ENCODE measurements at regions not wholly inside any gene's neighbourhood (a gene's known extent, or its start where the extent isn't known, plus 50 kb on each side); places are given as distances from the start of the nearest gene placed in this dataset.

DNA sequence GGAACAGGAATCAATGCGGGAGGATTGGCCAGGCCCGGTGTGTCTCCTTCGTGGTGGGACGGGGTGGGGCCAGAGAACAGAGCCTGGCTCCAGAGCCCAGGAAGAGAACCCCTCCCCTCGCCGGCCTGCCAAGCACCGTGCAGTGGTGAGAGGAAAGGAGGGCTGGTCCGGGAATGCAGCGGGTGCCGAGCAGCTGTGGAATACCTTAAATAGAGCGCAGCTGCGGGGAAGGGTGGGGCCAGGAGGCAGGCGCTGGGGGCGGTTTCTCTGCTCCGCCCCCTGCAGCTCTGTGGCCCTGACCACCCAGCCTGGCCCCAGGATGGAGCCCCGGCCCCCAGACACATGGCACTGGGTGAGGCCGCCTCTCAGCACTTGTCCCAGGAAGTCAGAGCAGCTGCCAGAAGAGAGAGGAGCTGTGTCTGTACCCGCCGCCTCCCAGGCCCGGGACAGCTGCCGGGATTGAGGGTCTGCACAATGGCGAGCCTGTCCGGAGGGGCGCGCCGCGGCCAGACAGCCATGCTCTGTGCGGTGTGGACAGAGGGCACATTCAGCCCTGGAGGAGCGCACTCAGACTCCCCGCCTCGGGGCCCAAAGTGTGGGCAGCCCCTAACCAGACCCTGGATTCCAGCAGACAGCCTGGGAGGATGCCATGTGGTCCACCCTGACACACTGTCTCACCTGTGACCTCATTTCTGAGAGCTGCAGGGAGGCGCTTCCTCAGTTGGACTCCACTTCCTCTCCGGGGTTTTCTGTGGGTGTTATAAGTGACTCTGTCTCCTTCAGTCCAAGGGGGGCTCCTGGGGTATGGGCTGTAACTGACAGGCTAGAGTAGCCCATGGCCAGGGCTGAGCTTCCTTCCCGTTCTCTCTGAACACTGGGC is 268.8 kb downstream of the SEC14L1 start:
- Histone ChIP-seq H3K4me1 (ENCODE audit: control insufficient read depth, insufficient read depth, low read length) (peaks cover 74% of the 10 kb centered on the region), H3K27ac (ENCODE audit: low read length) (peak overlapping the region; percentile 90), H3K9me3 (replicated peaks; ENCODE audit: control insufficient read depth, low read depth, low read length) (peaks cover 9% of the 10 kb centered on the region), H3K27me3 (ENCODE audit: control insufficient read depth, insufficient read depth, low read length) (no peaks in the 10 kb centered on the region), H3K36me3 (ENCODE audit: control insufficient read depth, insufficient read depth, low read length) (peaks cover 15% of the 10 kb centered on the region), H3K4me3 (ENCODE audit: low read length) (no peak overlapping the region)
- peak; percentile 91 for DNase-seq
- WGBS (ENCODE audit: insufficient coverage): 24% methylated on average over 19 of the region's 34 CpGs

DNA sequence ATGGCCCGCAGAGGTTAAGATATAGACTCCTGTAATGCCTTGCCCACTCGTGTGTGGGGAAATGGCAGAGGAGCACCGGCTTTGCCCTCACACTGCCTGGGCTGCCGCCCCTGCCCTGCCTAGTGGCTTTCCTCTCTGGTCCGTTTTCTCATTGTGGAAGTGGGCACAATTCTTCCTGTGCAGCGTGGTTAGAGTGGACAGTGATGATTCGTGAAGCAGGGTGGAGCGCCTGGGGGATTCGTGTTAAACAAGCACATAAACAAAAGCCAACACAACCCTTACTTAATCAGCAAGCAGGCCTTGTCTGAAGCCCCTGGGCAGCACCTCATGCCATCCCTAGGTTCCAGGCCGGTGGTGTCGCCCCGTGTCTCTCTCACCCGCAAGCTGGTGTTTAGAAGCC is 269.7 kb downstream of the SEC14L1 start:
- H3K27me3 ChIP-seq (ENCODE audit: control insufficient read depth, insufficient read depth, low read length): no peaks in the 10 kb centered on the region

DNA sequence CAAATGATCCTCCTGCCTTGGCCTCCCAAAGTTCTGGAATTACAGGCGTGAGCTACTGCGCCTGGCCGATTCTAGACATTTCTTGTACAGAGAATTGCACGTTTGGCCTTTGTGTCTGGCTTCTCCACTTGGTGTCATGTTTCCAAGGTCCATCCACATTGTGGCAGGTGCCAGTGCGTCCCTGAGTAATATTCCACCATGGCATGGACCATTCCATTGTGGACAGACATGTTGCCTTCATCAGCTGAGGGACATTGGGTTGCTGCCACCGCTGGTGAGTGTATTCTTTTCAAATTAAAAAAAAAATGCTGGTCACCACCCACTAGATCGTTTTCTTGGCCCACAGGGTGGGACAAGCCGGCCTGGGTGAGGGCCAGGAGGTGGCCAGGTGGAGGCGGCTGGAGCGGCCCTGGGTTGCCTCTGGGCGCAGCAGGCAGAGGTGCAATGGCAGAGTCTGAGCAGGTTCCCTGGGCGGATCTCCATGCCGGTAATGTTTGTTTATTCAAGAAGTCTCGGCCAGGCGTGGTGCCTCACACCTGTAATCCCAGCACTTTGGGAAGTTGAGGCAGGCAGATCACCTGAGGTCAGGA is 274.1 kb downstream of the SEC14L1 start:
- peaks cover 78% of the 10 kb centered on the region for H3K4me1 ChIP-seq (ENCODE audit: control insufficient read depth, insufficient read depth, low read length)
- H3K4me3 ChIP-seq (ENCODE audit: low read length): no peak overlapping the region
- peaks cover 23% of the 10 kb centered on the region for H3K36me3 ChIP-seq (ENCODE audit: control insufficient read depth, insufficient read depth, low read length)
- no peak for DNase-seq
- H3K27me3 ChIP-seq (ENCODE audit: control insufficient read depth, insufficient read depth, low read length): no peaks in the 10 kb centered on the region
- peaks cover 9% of the 10 kb centered on the region for H3K9me3 ChIP-seq (replicated peaks; ENCODE audit: control insufficient read depth, low read depth, low read length)
- H3K27ac ChIP-seq (ENCODE audit: low read length): no peak overlapping the region
- WGBS (ENCODE audit: insufficient coverage): 90% methylated on average over 14 of the region's 15 CpGs

More for the DNA sequence above, 269.7 kb downstream of the SEC14L1 start:
- peaks cover 71% of the 10 kb centered on the region for H3K4me1 ChIP-seq (ENCODE audit: control insufficient read depth, insufficient read depth, low read length)
- peak overlapping the region; percentile 90 for H3K27ac ChIP-seq (ENCODE audit: low read length)
- DNase-seq: no peak
- 92% methylated on average over 5 of the region's 13 CpGs for WGBS (ENCODE audit: insufficient coverage)
- peaks cover 9% of the 10 kb centered on the region for H3K9me3 ChIP-seq (replicated peaks; ENCODE audit: control insufficient read depth, low read depth, low read length)
- H3K4me3 ChIP-seq (ENCODE audit: low read length): no peak overlapping the region
- peaks cover 9% of the 10 kb centered on the region for H3K36me3 ChIP-seq (ENCODE audit: control insufficient read depth, insufficient read depth, low read length)

DNA sequence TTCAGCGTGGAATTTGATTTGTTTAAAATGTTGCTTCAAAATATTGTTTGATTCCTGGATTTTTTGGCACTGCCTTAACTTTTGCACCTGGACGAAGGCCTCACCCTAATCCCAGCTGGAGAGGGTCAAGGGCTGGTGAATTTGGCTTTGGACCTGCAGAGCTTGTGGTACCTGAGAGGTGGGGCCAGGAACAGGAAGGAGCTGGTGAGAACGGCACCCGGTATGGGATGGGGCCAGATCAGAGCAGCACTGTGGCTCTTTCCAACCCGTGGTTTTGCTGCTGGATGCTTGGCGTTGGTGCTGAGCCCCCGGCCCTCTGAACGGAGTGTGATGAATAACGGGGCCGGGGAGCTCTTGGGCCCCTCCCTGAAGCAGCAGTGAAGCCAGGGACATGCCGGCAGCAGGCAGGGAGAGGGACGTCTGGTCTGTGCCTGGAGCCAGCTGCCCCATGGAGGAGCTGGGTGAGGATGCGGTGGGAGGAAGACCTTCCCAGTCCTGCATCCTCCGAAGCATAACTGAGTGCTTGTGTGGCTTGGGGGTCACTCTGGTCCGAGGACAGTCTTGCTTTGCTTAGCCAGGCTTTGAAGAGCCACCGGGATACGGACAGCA is 275.4 kb downstream of the SEC14L1 start:
- 58% methylated on average over 17 of the region's 17 CpGs for WGBS (ENCODE audit: insufficient coverage)
- no peak overlapping the region for H3K27ac ChIP-seq (ENCODE audit: low read length)
- H3K4me1 ChIP-seq (ENCODE audit: control insufficient read depth, insufficient read depth, low read length): peaks cover 78% of the 10 kb centered on the region
- DNase-seq: no peak
- H3K36me3 ChIP-seq (ENCODE audit: control insufficient read depth, insufficient read depth, low read length): peaks cover 23% of the 10 kb centered on the region
- H3K27me3 ChIP-seq (ENCODE audit: control insufficient read depth, insufficient read depth, low read length): no peaks in the 10 kb centered on the region
- H3K4me3 ChIP-seq (ENCODE audit: low read length): no peak overlapping the region
- peaks cover 9% of the 10 kb centered on the region for H3K9me3 ChIP-seq (replicated peaks; ENCODE audit: control insufficient read depth, low read depth, low read length)

DNA sequence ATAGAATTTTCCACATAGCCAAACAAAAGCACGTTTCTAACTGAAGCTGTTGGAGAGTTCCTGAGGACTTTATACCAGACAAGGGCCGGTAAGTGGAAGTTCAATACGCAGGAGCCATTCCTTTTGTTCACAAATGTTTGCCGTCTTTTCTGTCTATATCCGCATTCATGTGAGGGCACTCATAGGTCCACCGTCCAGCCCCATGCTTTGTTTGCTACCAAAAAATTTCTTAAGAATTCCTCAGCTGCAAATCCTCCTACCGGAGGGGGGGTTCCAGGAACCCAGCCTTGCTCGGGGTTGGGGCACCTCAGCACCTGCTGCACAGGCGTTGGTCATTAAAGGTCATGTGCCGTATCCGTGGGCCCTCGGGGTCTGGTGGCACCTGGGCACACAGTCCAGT is 276.8 kb downstream of the SEC14L1 start:
- DNase-seq: no peak
- 68% methylated on average over 11 of the region's 12 CpGs for WGBS (ENCODE audit: insufficient coverage)
- peaks cover 5% of the 10 kb centered on the region for H3K9me3 ChIP-seq (replicated peaks; ENCODE audit: control insufficient read depth, low read depth, low read length)
- peaks cover 79% of the 10 kb centered on the region for H3K4me1 ChIP-seq (ENCODE audit: control insufficient read depth, insufficient read depth, low read length)
- H3K4me3 ChIP-seq (ENCODE audit: low read length): no peak overlapping the region
- H3K27me3 ChIP-seq (ENCODE audit: control insufficient read depth, insufficient read depth, low read length): no peaks in the 10 kb centered on the region
- no peak overlapping the region for H3K27ac ChIP-seq (ENCODE audit: low read length)
- H3K36me3 ChIP-seq (ENCODE audit: control insufficient read depth, insufficient read depth, low read length): peaks cover 23% of the 10 kb centered on the region

DNA sequence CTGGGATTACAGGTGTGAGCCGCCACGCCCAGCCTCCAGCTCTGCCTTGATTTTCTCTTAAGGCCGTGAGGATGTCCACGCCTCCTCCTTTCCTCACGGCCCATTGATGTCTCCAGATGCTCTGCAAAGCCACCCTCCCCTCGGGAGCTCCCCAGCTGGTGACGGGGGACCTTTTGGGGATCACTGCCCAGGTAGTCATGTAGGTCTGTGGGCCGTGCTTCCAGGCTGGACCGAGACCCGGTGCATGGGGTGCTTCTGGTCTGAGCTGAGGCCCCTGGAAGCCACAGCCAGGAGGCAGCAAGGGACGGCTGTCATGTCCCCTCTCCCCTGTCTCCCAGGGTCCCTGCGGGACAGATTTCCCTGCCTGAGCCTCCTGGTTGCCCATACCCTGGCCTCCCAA is 277.8 kb downstream of the SEC14L1 start:
- Histone ChIP-seq H3K9me3 (replicated peaks; ENCODE audit: control insufficient read depth, low read depth, low read length) (no peaks in the 10 kb centered on the region), H3K4me1 (ENCODE audit: control insufficient read depth, insufficient read depth, low read length) (peaks cover 84% of the 10 kb centered on the region), H3K36me3 (ENCODE audit: control insufficient read depth, insufficient read depth, low read length) (peaks cover 23% of the 10 kb centered on the region), H3K27me3 (ENCODE audit: control insufficient read depth, insufficient read depth, low read length) (no peaks in the 10 kb centered on the region), H3K4me3 (ENCODE audit: low read length) (no peak overlapping the region), H3K27ac (ENCODE audit: low read length) (peak overlapping the region; percentile 62)
- WGBS (ENCODE audit: insufficient coverage): 82% methylated on average over 12 of the region's 12 CpGs
- DNase-seq: no peak

DNA sequence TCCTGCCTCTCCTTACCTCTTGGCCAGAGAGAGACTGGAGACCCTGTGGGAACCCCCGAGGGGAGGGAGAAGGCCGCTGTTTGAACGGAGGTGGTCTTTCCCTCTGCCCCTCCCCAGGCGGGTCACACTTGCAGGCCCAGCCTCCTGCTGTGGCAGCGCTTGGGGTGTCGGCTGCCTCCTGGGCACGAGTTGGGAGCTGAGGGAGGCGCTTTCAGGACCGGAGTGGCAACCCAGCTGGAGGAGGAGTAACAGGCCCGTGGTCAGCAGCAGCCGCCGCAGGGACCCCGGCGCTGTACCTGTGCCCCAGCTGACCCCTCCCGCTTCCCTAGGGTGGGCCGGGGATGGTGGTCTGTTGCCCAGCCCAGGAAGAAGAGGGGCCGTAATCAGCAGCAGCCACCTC is 278.3 kb downstream of the SEC14L1 start:
- DNase-seq: no peak
- peak overlapping the region; percentile 62 for H3K27ac ChIP-seq (ENCODE audit: low read length)
- H3K4me3 ChIP-seq (ENCODE audit: low read length): no peak overlapping the region
- peaks cover 89% of the 10 kb centered on the region for H3K4me1 ChIP-seq (ENCODE audit: control insufficient read depth, insufficient read depth, low read length)
- H3K36me3 ChIP-seq (ENCODE audit: control insufficient read depth, insufficient read depth, low read length): peaks cover 23% of the 10 kb centered on the region
- WGBS (ENCODE audit: insufficient coverage): 60% methylated on average over 12 of the region's 17 CpGs
- no peaks in the 10 kb centered on the region for H3K9me3 ChIP-seq (replicated peaks; ENCODE audit: control insufficient read depth, low read depth, low read length)
- no peaks in the 10 kb centered on the region for H3K27me3 ChIP-seq (ENCODE audit: control insufficient read depth, insufficient read depth, low read length)

DNA sequence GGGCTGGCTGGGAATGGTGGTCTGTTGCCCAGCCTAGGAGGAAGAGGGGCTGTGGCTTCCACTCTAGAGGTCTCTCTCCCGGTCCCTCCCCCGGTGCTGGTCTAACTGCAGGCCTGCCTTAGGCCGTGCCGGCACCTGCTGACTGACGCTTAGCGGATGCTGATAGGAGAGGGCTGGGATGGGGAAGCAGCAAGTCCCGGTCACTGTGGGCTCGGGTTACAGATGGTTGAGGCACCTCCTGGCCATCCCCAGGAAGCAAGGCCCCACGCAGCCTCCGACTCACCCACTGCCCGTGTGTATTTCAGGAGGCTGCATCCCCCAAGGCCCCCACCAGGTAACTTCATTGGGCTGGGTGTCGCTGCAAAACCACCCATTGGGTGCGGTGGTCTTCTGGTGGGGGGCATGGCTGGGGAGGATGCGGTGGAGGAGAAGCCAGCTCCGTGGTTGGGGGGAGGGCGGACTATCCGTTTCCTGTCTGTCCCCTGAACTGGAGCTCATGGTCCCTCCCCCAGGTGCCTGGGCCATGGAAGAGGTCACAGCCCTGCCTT is 278.9 kb downstream of the SEC14L1 start:
- Histone ChIP-seq H3K4me1 (ENCODE audit: control insufficient read depth, insufficient read depth, low read length) (peaks cover 94% of the 10 kb centered on the region), H3K9me3 (replicated peaks; ENCODE audit: control insufficient read depth, low read depth, low read length) (no peaks in the 10 kb centered on the region), H3K4me3 (ENCODE audit: low read length) (no peak overlapping the region), H3K27me3 (ENCODE audit: control insufficient read depth, insufficient read depth, low read length) (no peaks in the 10 kb centered on the region), H3K36me3 (ENCODE audit: control insufficient read depth, insufficient read depth, low read length) (peaks cover 23% of the 10 kb centered on the region), H3K27ac (ENCODE audit: low read length) (peak overlapping the region; percentile 99)
- WGBS (ENCODE audit: insufficient coverage): 47% methylated on average over 14 of the region's 17 CpGs
- no peak for DNase-seq

DNA sequence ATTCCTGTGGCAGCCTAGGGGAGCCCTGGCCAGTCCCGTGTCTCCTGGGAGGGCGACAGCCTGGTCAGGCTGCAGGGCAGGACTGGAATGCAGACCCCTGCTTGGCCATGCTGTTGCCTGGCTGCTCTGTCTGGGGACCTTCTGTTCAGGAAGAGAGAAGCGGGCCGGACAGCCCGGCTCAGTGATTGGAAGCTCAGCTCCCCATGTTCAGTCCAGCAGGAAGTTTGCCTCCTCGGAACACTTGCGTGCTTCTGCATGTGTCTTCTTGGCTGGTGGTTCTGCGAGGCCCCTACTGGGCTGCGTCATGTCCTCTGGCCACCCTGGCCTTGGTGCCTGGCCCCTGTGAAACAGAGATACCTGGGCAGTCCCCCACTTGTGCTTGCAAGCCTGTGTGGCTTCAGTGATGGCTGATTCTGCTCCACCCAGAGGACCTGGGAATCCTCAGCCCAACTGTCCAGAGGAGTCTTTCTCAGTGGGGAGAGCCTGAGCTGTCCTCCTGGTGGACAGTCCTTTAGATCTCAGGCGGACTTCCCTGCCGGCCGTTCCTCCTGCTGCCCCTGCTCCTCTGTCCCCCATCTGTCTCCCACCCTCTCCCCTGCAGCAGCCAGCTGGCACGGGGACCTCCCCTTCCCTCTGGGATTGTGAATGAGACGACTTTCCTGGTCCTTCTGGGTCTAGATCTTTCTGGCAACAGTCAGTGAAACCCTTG is 279.5 kb downstream of the SEC14L1 start:
- no peak overlapping the region for H3K4me3 ChIP-seq (ENCODE audit: low read length)
- DNase-seq: peak; percentile 75

More for the DNA sequence above, 279.5 kb downstream of the SEC14L1 start:
- no peaks in the 10 kb centered on the region for H3K9me3 ChIP-seq (replicated peaks; ENCODE audit: control insufficient read depth, low read depth, low read length)
- peak overlapping the region; percentile 99 for H3K27ac ChIP-seq (ENCODE audit: low read length)
- peaks cover 23% of the 10 kb centered on the region for H3K36me3 ChIP-seq (ENCODE audit: control insufficient read depth, insufficient read depth, low read length)
- H3K4me1 ChIP-seq (ENCODE audit: control insufficient read depth, insufficient read depth, low read length): peaks cover 95% of the 10 kb centered on the region
- 36% methylated on average over 11 of the region's 14 CpGs for WGBS (ENCODE audit: insufficient coverage)
- H3K27me3 ChIP-seq (ENCODE audit: control insufficient read depth, insufficient read depth, low read length): no peaks in the 10 kb centered on the region

All from muscle of leg (tissue), 3 donors.